ENCODE measurements at regions not wholly inside any gene's neighbourhood (a gene's known extent, or its start where the extent isn't known, plus 50 kb on each side); places are given as distances from the start of the nearest gene placed in this dataset.
"Not testable (repeated sequence)": the region's sequence is repeated elsewhere in the genome, so short reads cannot be mapped to it uniquely, and the experiment has no call there.

DNA sequence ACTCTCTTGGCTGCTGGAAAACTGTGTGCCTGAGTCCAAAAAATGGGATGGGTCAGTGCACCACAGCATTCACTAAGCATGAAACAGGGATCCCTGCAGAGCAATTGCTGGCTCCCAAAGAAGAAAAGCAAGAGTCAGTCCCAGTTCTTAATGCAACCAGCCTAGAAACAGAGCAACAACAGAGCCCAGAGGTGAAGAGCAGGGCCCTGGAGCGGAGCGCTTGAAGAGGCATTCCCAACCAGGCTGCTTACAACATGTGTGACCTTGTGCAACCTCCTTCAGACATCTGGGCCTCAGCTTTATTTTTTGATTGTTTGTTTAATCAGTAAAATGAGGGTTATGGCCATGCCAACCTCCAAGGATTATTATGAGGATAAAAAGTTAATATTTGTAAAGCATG is 543.7 kb upstream of the COBL start:
- Histone ChIP-seq H3K14ac (ENCODE audit: low read length in 2 of 2) (no peak overlapping the region), H2AFZ (ENCODE audit: low read depth, low read length) (no peak overlapping the region), H4K8ac (ENCODE audit: low read length) (no peak overlapping the region), H2BK5ac (ENCODE audit: low read depth, low read length, poor library complexity, severe bottlenecking) (no peak overlapping the region), H2BK15ac (ENCODE audit: low read depth, poor library complexity, severe bottlenecking) (no peak overlapping the region), H3K4me3 (ENCODE audit: insufficient read depth in 1 of 2, low read depth in 1 of 2, low read length in 2 of 2) (no peak overlapping the region), H3K18ac (ENCODE audit: low read depth in 1 of 2, low read length in 2 of 2) (no peak overlapping the region), H4K91ac (ENCODE audit: low read length) (no peak overlapping the region), H3K4me1 (ENCODE audit: control insufficient read depth, insufficient read depth, low read depth, low read length) (no peaks in the 10 kb centered on the region), H3K9me3 (ENCODE audit: control insufficient read depth, low read length) (peaks cover 16% of the 10 kb centered on the region), H3K36me3 (ENCODE audit: control insufficient read depth in 1 of 2, insufficient read depth in 2 of 2, low read depth in 1 of 2, low read length in 2 of 2) (no peaks in the 10 kb centered on the region), H2BK12ac (ENCODE audit: low read length in 2 of 2) (no peak overlapping the region), H3K4me2 (ENCODE audit: low read length, poor library complexity, severe bottlenecking) (no peak overlapping the region), H3K9ac (ENCODE audit: low read length) (no peak overlapping the region), H3K4ac (ENCODE audit: low read depth in 1 of 2, low read length in 2 of 2) (no peak overlapping the region), H2AK5ac (ENCODE audit: low read length, severe bottlenecking) (no peak overlapping the region), H3K27me3 (ENCODE audit: control insufficient read depth in 1 of 2, insufficient read depth in 1 of 2, low read length in 2 of 2) (no peaks in the 10 kb centered on the region), H3K27ac (ENCODE audit: low read length, poor library complexity, severe bottlenecking) (no peak overlapping the region), H3K23ac (ENCODE audit: low read length in 2 of 2) (no peak overlapping the region), H2BK120ac (ENCODE audit: low read depth, low read length) (no peak overlapping the region), H3K79me1 (replicated peaks; ENCODE audit: low read length, poor library complexity, severe bottlenecking) (no peaks in the 10 kb centered on the region)
- WGBS: 94% methylated on average over 2 of the region's 2 CpGs
- no peak for DNase-seq

DNA sequence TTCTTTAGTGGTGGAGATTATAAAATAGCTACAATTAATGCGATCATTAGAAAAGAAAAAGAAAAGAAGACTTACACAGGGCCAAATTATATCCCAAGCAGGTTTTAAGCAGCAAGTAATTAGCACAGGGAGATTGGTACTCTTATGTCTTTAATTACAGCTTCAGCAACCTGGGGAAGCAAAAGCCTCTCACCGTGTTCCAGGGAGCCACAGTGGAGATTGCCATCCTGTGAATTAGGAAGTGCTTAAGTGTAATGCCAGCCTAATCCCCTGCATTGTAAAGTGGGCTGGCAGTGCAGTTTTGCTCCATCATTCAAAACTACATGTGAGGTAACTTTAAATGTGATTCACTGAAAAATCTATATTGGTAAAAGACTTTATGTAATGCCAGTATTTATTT is 533.5 kb upstream of the COBL start:
- Histone ChIP-seq H2BK12ac (ENCODE audit: low read length in 2 of 2) (no peak overlapping the region), H4K8ac (ENCODE audit: low read length) (no peak overlapping the region), H3K9ac (ENCODE audit: low read length) (no peak overlapping the region), H3K79me1 (replicated peaks; ENCODE audit: low read length, poor library complexity, severe bottlenecking) (no peaks in the 10 kb centered on the region), H3K4me2 (ENCODE audit: low read length, poor library complexity, severe bottlenecking) (no peak overlapping the region), H3K9me3 (ENCODE audit: control insufficient read depth, low read length) (peaks cover 36% of the 10 kb centered on the region), H3K23ac (ENCODE audit: low read length in 2 of 2) (no peak overlapping the region), H4K91ac (ENCODE audit: low read length) (no peak overlapping the region), H3K36me3 (ENCODE audit: control insufficient read depth in 1 of 2, insufficient read depth in 2 of 2, low read depth in 1 of 2, low read length in 2 of 2) (no peaks in the 10 kb centered on the region), H3K4me1 (ENCODE audit: control insufficient read depth, insufficient read depth, low read depth, low read length) (no peaks in the 10 kb centered on the region), H2BK5ac (ENCODE audit: low read depth, low read length, poor library complexity, severe bottlenecking) (no peak overlapping the region), H2AK5ac (ENCODE audit: low read length, severe bottlenecking) (no peak overlapping the region), H3K27ac (ENCODE audit: low read length, poor library complexity, severe bottlenecking) (no peak overlapping the region), H3K14ac (ENCODE audit: low read length in 2 of 2) (no peak overlapping the region), H3K4ac (ENCODE audit: low read depth in 1 of 2, low read length in 2 of 2) (no peak overlapping the region), H2AFZ (ENCODE audit: low read depth, low read length) (no peak overlapping the region), H2BK15ac (ENCODE audit: low read depth, poor library complexity, severe bottlenecking) (no peak overlapping the region), H3K27me3 (ENCODE audit: control insufficient read depth in 1 of 2, insufficient read depth in 1 of 2, low read length in 2 of 2) (no peaks in the 10 kb centered on the region), H3K18ac (ENCODE audit: low read depth in 1 of 2, low read length in 2 of 2) (no peak overlapping the region), H2BK120ac (ENCODE audit: low read depth, low read length) (no peak overlapping the region), H3K4me3 (ENCODE audit: insufficient read depth in 1 of 2, low read depth in 1 of 2, low read length in 2 of 2) (no peak overlapping the region)
- 50% methylated on average over 1 of the region's 2 CpGs for WGBS
- no peak for DNase-seq

DNA sequence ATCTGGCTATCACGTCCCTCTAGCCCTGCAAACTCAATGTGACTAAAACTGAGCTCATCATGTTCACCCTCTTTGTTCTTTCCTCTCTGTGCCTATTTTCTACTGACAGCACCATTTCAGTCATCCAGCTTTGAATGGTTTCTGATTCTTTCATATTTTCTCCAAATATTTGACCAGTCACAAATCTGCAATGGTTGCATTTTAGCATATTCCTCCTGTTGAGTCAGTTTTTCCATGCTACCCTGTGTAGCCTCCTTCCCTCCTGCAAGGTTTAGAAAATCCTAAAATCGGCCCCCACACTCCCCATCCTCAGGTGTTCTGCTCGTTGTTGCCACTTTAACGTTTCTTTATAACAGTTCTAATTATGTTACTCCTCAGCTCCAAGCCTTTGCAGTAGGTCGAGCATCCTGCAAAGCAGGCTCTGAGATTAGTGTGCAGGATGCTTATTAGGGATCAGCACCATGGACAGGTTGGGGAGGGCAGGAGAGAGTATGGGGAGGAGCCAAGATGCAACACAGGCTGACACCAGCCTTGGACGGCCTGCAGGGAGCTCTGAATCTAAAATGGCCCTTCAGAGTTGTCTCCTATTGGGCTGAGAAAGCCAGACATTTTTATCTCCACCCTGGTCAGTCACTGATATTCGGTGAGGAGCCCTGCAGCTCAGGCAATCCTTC is 531.0 kb upstream of the COBL start:
- H3K27ac ChIP-seq (ENCODE audit: low read length, poor library complexity, severe bottlenecking): no peak overlapping the region
- no peak overlapping the region for H4K8ac ChIP-seq (ENCODE audit: low read length)
- no peaks in the 10 kb centered on the region for H3K36me3 ChIP-seq (ENCODE audit: control insufficient read depth in 1 of 2, insufficient read depth in 2 of 2, low read depth in 1 of 2, low read length in 2 of 2)
- H2BK15ac ChIP-seq (ENCODE audit: low read depth, poor library complexity, severe bottlenecking): no peak overlapping the region
- no peak overlapping the region for H3K4ac ChIP-seq (ENCODE audit: low read depth in 1 of 2, low read length in 2 of 2)
- DNase-seq: no peak
- H3K4me1 ChIP-seq (ENCODE audit: control insufficient read depth, insufficient read depth, low read depth, low read length): no peaks in the 10 kb centered on the region
- H3K4me2 ChIP-seq (ENCODE audit: low read length, poor library complexity, severe bottlenecking): no peak overlapping the region
- H2AFZ ChIP-seq (ENCODE audit: low read depth, low read length): no peak overlapping the region
- no peak overlapping the region for H3K4me3 ChIP-seq (ENCODE audit: insufficient read depth in 1 of 2, low read depth in 1 of 2, low read length in 2 of 2)
- 40% methylated on average over 7 of the region's 7 CpGs for WGBS
- H2BK12ac ChIP-seq (ENCODE audit: low read length in 2 of 2): no peak overlapping the region
- peaks cover 27% of the 10 kb centered on the region for H3K9me3 ChIP-seq (ENCODE audit: control insufficient read depth, low read length)
- H2AK5ac ChIP-seq (ENCODE audit: low read length, severe bottlenecking): no peak overlapping the region
- H2BK5ac ChIP-seq (ENCODE audit: low read depth, low read length, poor library complexity, severe bottlenecking): no peak overlapping the region
- H3K27me3 ChIP-seq (ENCODE audit: control insufficient read depth in 1 of 2, insufficient read depth in 1 of 2, low read length in 2 of 2): no peaks in the 10 kb centered on the region
- no peak overlapping the region for H3K18ac ChIP-seq (ENCODE audit: low read depth in 1 of 2, low read length in 2 of 2)
- no peak overlapping the region for H3K23ac ChIP-seq (ENCODE audit: low read length in 2 of 2)
- H3K9ac ChIP-seq (ENCODE audit: low read length): no peak overlapping the region
- H3K14ac ChIP-seq (ENCODE audit: low read length in 2 of 2): no peak overlapping the region
- no peaks in the 10 kb centered on the region for H3K79me1 ChIP-seq (replicated peaks; ENCODE audit: low read length, poor library complexity, severe bottlenecking)
- no peak overlapping the region for H2BK120ac ChIP-seq (ENCODE audit: low read depth, low read length)
- no peak overlapping the region for H4K91ac ChIP-seq (ENCODE audit: low read length)

DNA sequence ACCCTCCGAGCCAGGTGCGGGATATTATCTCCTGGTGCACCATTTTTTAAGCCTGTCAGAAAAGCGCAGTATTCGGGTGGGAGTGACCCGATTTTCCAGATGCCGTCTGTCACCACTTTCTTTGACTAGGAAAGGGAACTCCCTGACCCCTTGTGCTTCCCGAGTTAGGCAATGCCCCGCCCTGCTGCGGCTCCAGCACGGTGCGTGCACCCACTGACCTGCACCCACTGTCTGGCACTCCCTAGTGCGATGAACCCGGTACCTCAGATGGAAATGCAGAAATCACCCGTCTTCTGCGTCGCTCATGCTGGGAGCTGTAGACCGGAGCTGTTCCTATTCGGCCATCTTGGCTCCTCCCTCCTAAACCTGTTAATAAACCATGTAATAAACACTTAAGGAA is 522.5 kb upstream of the COBL start:
- not testable (repeated sequence) for H3K4me3 ChIP-seq (ENCODE audit: insufficient read depth in 1 of 2, low read depth in 1 of 2, low read length in 2 of 2); H3K14ac ChIP-seq (ENCODE audit: low read length in 2 of 2); H4K91ac ChIP-seq (ENCODE audit: low read length); DNase-seq; H4K8ac ChIP-seq (ENCODE audit: low read length); H3K27ac ChIP-seq (ENCODE audit: low read length, poor library complexity, severe bottlenecking); H2AFZ ChIP-seq (ENCODE audit: low read depth, low read length); H2BK5ac ChIP-seq (ENCODE audit: low read depth, low read length, poor library complexity, severe bottlenecking); H3K4me2 ChIP-seq (ENCODE audit: low read length, poor library complexity, severe bottlenecking); H2BK15ac ChIP-seq (ENCODE audit: low read depth, poor library complexity, severe bottlenecking); H2BK120ac ChIP-seq (ENCODE audit: low read depth, low read length); H3K23ac ChIP-seq (ENCODE audit: low read length in 2 of 2); H3K27me3 ChIP-seq (ENCODE audit: control insufficient read depth in 1 of 2, insufficient read depth in 1 of 2, low read length in 2 of 2); H3K4me1 ChIP-seq (ENCODE audit: control insufficient read depth, insufficient read depth, low read depth, low read length); H2BK12ac ChIP-seq (ENCODE audit: low read length in 2 of 2); H3K36me3 ChIP-seq (ENCODE audit: control insufficient read depth in 1 of 2, insufficient read depth in 2 of 2, low read depth in 1 of 2, low read length in 2 of 2); H3K79me1 ChIP-seq (replicated peaks; ENCODE audit: low read length, poor library complexity, severe bottlenecking); H3K4ac ChIP-seq (ENCODE audit: low read depth in 1 of 2, low read length in 2 of 2); H3K9me3 ChIP-seq (ENCODE audit: control insufficient read depth, low read length); H3K18ac ChIP-seq (ENCODE audit: low read depth in 1 of 2, low read length in 2 of 2); H3K9ac ChIP-seq (ENCODE audit: low read length); H2AK5ac ChIP-seq (ENCODE audit: low read length, severe bottlenecking)
- WGBS: 90% methylated on average over 17 of the region's 18 CpGs

Measured in mesenchymal stem cell (in vitro differentiated cells and primary cell).